GM19193 (cell line): ENCODE measurements at regions not wholly inside any gene's neighbourhood (a gene's known extent, or its start where the extent isn't known, plus 50 kb on each side); places are given as distances from the start of the nearest gene placed in this dataset.

ENCODE experiments used
- POLR2A ChIP-seq: IDR thresholded peaks from 4 replicates; pipeline ENCODE4 v1.6.1; 2011; ENCODE audit not compliant: insufficient read depth, insufficient read length; ENCODE audit errors: extremely low read depth

- no peak for TF ChIP-seq POLR2A
These were observed 1544.9 kb upstream of the WWC1 start for GRCh38 chr5:166746506-166746905.

- no peak for TF ChIP-seq POLR2A
These were observed 1541.1 kb upstream of the WWC1 start for GRCh38 chr5:166750376-166750775.

- TF ChIP-seq POLR2A: no peak
These were observed 1533.3 kb upstream of the WWC1 start for GRCh38 chr5:166758151-166758550.

GRCh38 chr5:166767858-166768257, 1523.6 kb upstream of the WWC1 start:
- TF ChIP-seq POLR2A: no peak

- no peak for TF ChIP-seq POLR2A
These were observed 1522.9 kb upstream of the WWC1 start for GRCh38 chr5:166768536-166768935.

GRCh38 chr5:166772770-166773169, 1518.7 kb upstream of the WWC1 start:
- TF ChIP-seq POLR2A: no peak

GRCh38 chr5:166781737-166782136, 1509.7 kb upstream of the WWC1 start:
- TF ChIP-seq POLR2A: no peak

- no peak for TF ChIP-seq POLR2A
These were observed 1506.8 kb upstream of the WWC1 start for GRCh38 chr5:166784545-166785078.

- no peak for TF ChIP-seq POLR2A
These were observed 1505.3 kb upstream of the WWC1 start for GRCh38 chr5:166786178-166786577.

- no peak for TF ChIP-seq POLR2A
These were observed 1504.6 kb upstream of the WWC1 start for GRCh38 chr5:166786889-166787288.

- no peak for TF ChIP-seq POLR2A
These were observed 1503.4 kb upstream of the WWC1 start for GRCh38 chr5:166788050-166788449.

- no peak for TF ChIP-seq POLR2A
These were observed 1495.7 kb upstream of the WWC1 start for GRCh38 chr5:166795756-166796155.

GRCh38 chr5:166803058-166803457, 1488.4 kb upstream of the WWC1 start:
- TF ChIP-seq POLR2A: no peak

- no peak for TF ChIP-seq POLR2A
These were observed 1480.7 kb upstream of the WWC1 start for GRCh38 chr5:166810721-166811120.

GRCh38 chr5:166823360-166823759, 1468.1 kb upstream of the WWC1 start:
- TF ChIP-seq POLR2A: no peak

GRCh38 chr5:166834246-166834645, 1457.2 kb upstream of the WWC1 start:
- no peak for TF ChIP-seq POLR2A

- no peak for TF ChIP-seq POLR2A
These were observed 1446.4 kb upstream of the WWC1 start for GRCh38 chr5:166845044-166845443.
